HCT116 (cell line): ENCODE measurements at regions not wholly inside any gene's neighbourhood (a gene's known extent, or its start where the extent isn't known, plus 50 kb on each side); places are given as distances from the start of the nearest gene placed in this dataset.

Source experiments
- ATAC-seq: fragments of 200-7000 bp; cut with Tn5 transposase; 2 replicates; pipeline ENCODE4 v1.9.1; 2020; ENCODE audit warnings: mild to moderate bottlenecking, moderate library complexity
- BruUV-seq: library from RNA; stranded (reverse); fragments of 400-500 nt; replicated peaks from 2 replicates; lab custom pipeline; 2021; lab: Mats Ljungman, UMichigan
- CTCF ChIA-PET: fragments of 300-600 bp; sonication (Branson Sonifier 250); formaldehyde crosslinking; loops from one replicate; lab custom pipeline; 2021; ENCODE audit warnings: antibody characterized with exemption; lab: Charles Lee
- POLR2A ChIA-PET: fragments of 300-600, 350-600 bp; sonication (Branson Sonifier 250); formaldehyde crosslinking; loops from one replicate; lab custom pipeline; 2021; ENCODE audit warnings: antibody characterized with exemption; lab: Charles Lee
- RAD21 ChIA-PET, 2 experiments: fragments of 300-600 bp; sonication (Branson Sonifier 250); formaldehyde crosslinking; loops; one replicate each; lab custom pipeline; 2023; ENCODE audit warnings: low total read pairs in 2 of 2; ENCODE audit not compliant: uncharacterized antibody in 2 of 2, unreplicated experiment in 2 of 2, low non-redundant PET in 1 of 2; lab: Charles Lee
- DNase-seq: peaks from one replicate; pipeline ENCODE4 v3.0.0-alpha.2; 2010; ENCODE audit warnings: low read depth, low spot score
- H2AFZ ChIP-seq: fragments of 200-600 bp; shearing (Covaris generic), sonication (generic); 2 replicates; pipeline ENCODE4 v1.6.1; 2017; ENCODE audit warnings: low read depth, mixed run types, mixed read lengths, antibody characterized with exemption, low read length; ENCODE audit not compliant: poor library complexity, severe bottlenecking
- H3K27ac ChIP-seq: 2 replicates; pipeline ENCODE4 v1.5.1; 2012; ENCODE audit warnings: low read depth, low read length
- H3K27me3 ChIP-seq: fragments of 200-600 bp; sonication (generic); 2 replicates; pipeline ENCODE4 v1.6.1; 2016; ENCODE audit warnings: mixed run types, low read length, mixed read lengths; ENCODE audit not compliant: insufficient read depth
- H3K36me3 ChIP-seq, 2 experiments: fragments of 200-500 bp in 1 of 2; fragments of 200-600 bp in 1 of 2; sonication (Bioruptor generic) in 1 of 2; sonication (generic) in 1 of 2; 2 replicates each; pipeline versions ENCODE4 v1.5.1 to v1.6.1; 2014 to 2016; ENCODE audit warnings: low read length in 2 of 2, inconsistent platforms in 1 of 2, mixed read lengths in 1 of 2, mixed run types in 1 of 2; ENCODE audit not compliant: insufficient read depth in 2 of 2, control insufficient read depth in 1 of 2
- H3K4me1 ChIP-seq, 2 experiments: fragments of 200-600 bp in 1 of 2; sonication (generic) in 1 of 2; 2 replicates each; pipeline versions ENCODE4 v1.5.1 to v1.6.1; 2012 to 2017; ENCODE audit warnings: low read length in 2 of 2, inconsistent platforms in 1 of 2, mild to moderate bottlenecking in 1 of 2, mixed read lengths in 1 of 2, mixed run types in 1 of 2, moderate library complexity in 1 of 2; ENCODE audit not compliant: insufficient read depth in 2 of 2, control insufficient read depth in 1 of 2
- H3K4me2 ChIP-seq: fragments of 200-600 bp; sonication (generic); 2 replicates; pipeline ENCODE4 v1.6.1; 2017; ENCODE audit warnings: mixed run types, low read length, mixed read lengths
- H3K4me3 ChIP-seq, 2 experiments: fragments of 200-600 bp in 1 of 2; sonication (generic) in 1 of 2; replicated peaks in 1 of 2; 2 replicates each; pipeline ENCODE4 v1.5.1; 2011 to 2016; ENCODE audit warnings: low read length in 2 of 2, control low read depth in 1 of 2, low read depth in 1 of 2, mild to moderate bottlenecking in 1 of 2, mixed read lengths in 1 of 2, mixed run types in 1 of 2
- H3K79me2 ChIP-seq: fragments of 200-600 bp; sonication (generic); 2 replicates; pipeline ENCODE4 v1.6.1; 2017; ENCODE audit warnings: mild to moderate bottlenecking, mixed run types, low read length, moderate library complexity, mixed read lengths; ENCODE audit not compliant: insufficient read depth
- H3K9ac ChIP-seq: fragments of 200-600 bp; sonication (generic); 2 replicates; pipeline ENCODE4 v1.6.1; 2016; ENCODE audit warnings: low read length, mixed read lengths
- H3K9me2 ChIP-seq: fragments of 200-600 bp; sonication (generic), shearing (Covaris generic); 2 replicates; pipeline ENCODE4 v1.6.1; 2017; ENCODE audit warnings: mixed run types, mild to moderate bottlenecking, moderate library complexity; ENCODE audit not compliant: insufficient read depth
- H3K9me3 ChIP-seq, 2 experiments: fragments of 200-500 bp in 1 of 2; fragments of 200-600 bp in 1 of 2; sonication (Bioruptor generic) in 1 of 2; sonication (generic) in 1 of 2; 2 replicates each; pipeline ENCODE4 v1.6.1; 2014 to 2017; ENCODE audit warnings: low read length in 2 of 2, mixed read lengths in 2 of 2, inconsistent platforms in 1 of 2, low read depth in 1 of 2, mild to moderate bottlenecking in 1 of 2, mixed run types in 1 of 2, moderate library complexity in 1 of 2; ENCODE audit not compliant: control insufficient read depth in 1 of 2, insufficient read depth in 1 of 2
- H4K20me1 ChIP-seq: fragments of 200-600 bp; sonication (generic), shearing (Covaris generic); 2 replicates; pipeline ENCODE4 v1.6.1; 2017; ENCODE audit warnings: mixed run types, mild to moderate bottlenecking, moderate library complexity; ENCODE audit not compliant: insufficient read depth
- ATF3 ChIP-seq: IDR thresholded peaks from 2 replicates; pipeline ENCODE4 v1.6.1; 2012
- CEBPB ChIP-seq: IDR thresholded peaks from 2 replicates; pipeline ENCODE4 v1.6.1; 2012; ENCODE audit warnings: low read depth
- JUND ChIP-seq: IDR thresholded peaks from 2 replicates; pipeline ENCODE4 v1.6.1; 2012
- POLR2AphosphoS5 ChIP-seq: IDR thresholded peaks from 2 replicates; pipeline ENCODE4 v1.6.1; 2011; ENCODE audit warnings: mild to moderate bottlenecking, low read depth, low read length, moderate library complexity
- RAD21 ChIP-seq: IDR thresholded peaks from 2 replicates; pipeline ENCODE4 v1.6.1; 2012; ENCODE audit warnings: low read depth, mild to moderate bottlenecking
- REST ChIP-seq: IDR thresholded peaks from 2 replicates; pipeline ENCODE4 v1.6.1; 2012; ENCODE audit warnings: low read depth
- SIN3A ChIP-seq: IDR thresholded peaks from 2 replicates; pipeline ENCODE4 v1.6.1; 2012; ENCODE audit warnings: low read depth
- SP1 ChIP-seq: IDR thresholded peaks from 2 replicates; pipeline ENCODE4 v1.6.1; 2012; ENCODE audit warnings: low read depth
- ZBTB33 ChIP-seq: IDR thresholded peaks from 2 replicates; pipeline ENCODE4 v1.6.1; 2011; ENCODE audit warnings: mild to moderate bottlenecking, low read length, moderate library complexity; ENCODE audit not compliant: insufficient replicate concordance; ENCODE audit errors: extremely low read depth
- intact Hi-C: fragments of 100-400 bp; cut with micrococcal nuclease; formaldehyde crosslinking; loops from 2 replicates; pipeline ENCODE4 v1.10.0; 2022

- Histone ChIP-seq H3K4me3 (no peak overlapping the region), H3K79me2 (no peaks in the 10 kb centered on the region), H3K9ac (no peak overlapping the region), H4K20me1 (no peaks in the 10 kb centered on the region), H2AFZ (no peak overlapping the region), H3K36me3 (no peaks in the 10 kb centered on the region), H3K9me3 (no peaks in the 10 kb centered on the region), H3K4me1 (no peaks in the 10 kb centered on the region), H3K27me3 (no peaks in the 10 kb centered on the region), H3K9me2 (0 out of 2 replicates have a peak, but pooled peaks cover 3% of the 10 kb centered on the region), H3K27ac (no peak overlapping the region), H3K4me2 (no peak overlapping the region)
- no peak for TF ChIP-seq CEBPB
- TF ChIP-seq REST, result no peak
- CTCF ChIA-PET, result no interaction called here
- DNase-seq, result no peak
- POLR2A ChIA-PET, result no interaction called here
- no peak for ATAC-seq
- RAD21 ChIA-PET, result no interaction called here
- intact Hi-C loops, result no loop called here
- BruUV-seq, result no TSS peak
Observed at GRCh38 chr17:70881093-70881492, 711.8 kb downstream of the KCNJ2 start.

GRCh38 chr17:70882504-70882903 is 713.2 kb downstream of the KCNJ2 start:
- H3K4me2 ChIP-seq, result no peak overlapping the region
- no peak for ATAC-seq
- DNase-seq, result no peak
- TF ChIP-seq ZBTB33 (no peak), SP1 (no peak), SIN3A (no peak), JUND (no peak), RAD21 (no peak), REST (no peak), ATF3 (no peak), POLR2AphosphoS5 (no peak)

More at GRCh38 chr17:70882504-70882903, 713.2 kb downstream of the KCNJ2 start:
- intact Hi-C loops, result no loop called here
- ChIA-PET POLR2A (no interaction called here), CTCF (no interaction called here), RAD21 (no interaction called here)
- Histone ChIP-seq H3K79me2 (no peaks in the 10 kb centered on the region), H2AFZ (no peak overlapping the region), H4K20me1 (no peaks in the 10 kb centered on the region), H3K9me3 (no peaks in the 10 kb centered on the region), H3K27me3 (no peaks in the 10 kb centered on the region), H3K27ac (no peak overlapping the region), H3K9me2 (0 out of 2 replicates have a peak, but pooled peaks cover 3% of the 10 kb centered on the region), H3K9ac (no peak overlapping the region), H3K4me3 (no peak overlapping the region), H3K36me3 (no peaks in the 10 kb centered on the region), H3K4me1 (no peaks in the 10 kb centered on the region)
- BruUV-seq, result no TSS peak
